A673 (cell line): ENCODE measurements at regions not wholly inside any gene's neighbourhood (a gene's known extent, or its start where the extent isn't known, plus 50 kb on each side); places are given as distances from the start of the nearest gene placed in this dataset.
"Not testable (repeated sequence)": the region's sequence is repeated elsewhere in the genome, so short reads cannot be mapped to it uniquely, and the experiment has no call there.

Source experiments
- BruUV-seq: library from RNA; stranded (reverse); fragments of 400-500 nt; replicated peaks from 2 replicates; lab custom pipeline; 2021; lab: Mats Ljungman, UMichigan
- CTCF ChIA-PET: fragments of 300-600 bp; sonication (Branson Sonifier 250); formaldehyde crosslinking; loops from one replicate; lab custom pipeline; 2022; ENCODE audit warnings: antibody characterized with exemption; lab: Charles Lee
- POLR2A ChIA-PET: fragments of 300-600 bp; sonication (Branson Sonifier 250); formaldehyde crosslinking; loops from one replicate; lab custom pipeline; 2022; ENCODE audit warnings: antibody characterized with exemption; ENCODE audit not compliant: low non-redundant PET; lab: Charles Lee
- DNase-seq: peaks from one replicate; pipeline ENCODE4 v3.0.0-alpha.2; 2015; ENCODE audit warnings: low spot score
- H3K27ac ChIP-seq: fragments of 200-600 bp; sonication (generic); 2 replicates; pipeline ENCODE4 v1.5.1; 2016; ENCODE audit warnings: mixed run types, low read depth, mild to moderate bottlenecking, mixed read lengths, antibody characterized with exemption, low read length; ENCODE audit not compliant: poor library complexity, severe bottlenecking
- H3K27me3 ChIP-seq: fragments of 200-600 bp; sonication (generic); replicated peaks from 2 replicates; pipeline ENCODE4 v1.6.1; 2017; ENCODE audit warnings: mixed run types, low read depth, mild to moderate bottlenecking, mixed read lengths, antibody characterized with exemption, low read length; ENCODE audit not compliant: insufficient read depth, poor library complexity
- H3K36me3 ChIP-seq: fragments of 200-600 bp; sonication (generic); 2 replicates; pipeline ENCODE4 v1.6.1; 2016; ENCODE audit warnings: mixed run types, mild to moderate bottlenecking, mixed read lengths, antibody characterized with exemption, low read length; ENCODE audit not compliant: insufficient read depth, poor library complexity, severe bottlenecking
- H3K4me1 ChIP-seq: fragments of 200-600 bp; sonication (generic); 2 replicates; pipeline ENCODE4 v1.6.1; 2017; ENCODE audit warnings: mixed run types, mild to moderate bottlenecking, mixed read lengths, antibody characterized with exemption, low read length; ENCODE audit not compliant: insufficient read depth, poor library complexity, severe bottlenecking
- H3K4me3 ChIP-seq: fragments of 200-600 bp; sonication (generic); 2 replicates; pipeline ENCODE4 v1.5.1; 2016; ENCODE audit warnings: low read depth, mixed run types, mild to moderate bottlenecking, mixed read lengths, low read length; ENCODE audit not compliant: poor library complexity, severe bottlenecking
- H3K9me3 ChIP-seq: fragments of 200-600 bp; sonication (generic); 2 replicates; pipeline ENCODE4 v1.6.1; 2016; ENCODE audit warnings: mixed run types, low read depth, mild to moderate bottlenecking, mixed read lengths, antibody characterized with exemption, low read length; ENCODE audit not compliant: poor library complexity, severe bottlenecking
- CTCF ChIP-seq: fragments of 300-800, 200-600 bp; sonication (generic); conservative IDR thresholded peaks from 2 replicates; pipeline ENCODE4 v1.5.1; 2017; ENCODE audit warnings: low read depth, mild to moderate bottlenecking, antibody characterized with exemption, low read length, moderate library complexity, mixed read lengths
- intact Hi-C: fragments of 100-400 bp; cut with micrococcal nuclease; formaldehyde crosslinking; loops from one replicate; pipeline ENCODE4 v1.10.0; 2022; ENCODE audit not compliant: unreplicated experiment

- H3K36me3 ChIP-seq, H3K4me1 ChIP-seq, H3K27ac ChIP-seq, H3K27me3 ChIP-seq, CTCF ChIA-PET, intact Hi-C loops, BruUV-seq, POLR2A ChIA-PET, H3K4me3 ChIP-seq, H3K9me3 ChIP-seq: not testable (repeated sequence)
- TF ChIP-seq CTCF: peak; percentile 19; the same call in 1 of the 2 replicates
- peak; percentile 14 for DNase-seq
Measured at GRCh38 chr3:198147993-198148392, 188.0 kb downstream of the LMLN start.

- H3K27ac ChIP-seq, BruUV-seq, DNase-seq, H3K27me3 ChIP-seq, intact Hi-C loops, CTCF ChIA-PET, H3K9me3 ChIP-seq, POLR2A ChIA-PET, H3K4me3 ChIP-seq, H3K36me3 ChIP-seq, H3K4me1 ChIP-seq: not testable (repeated sequence)
Measured at GRCh38 chr3:198149904-198150303, 189.9 kb downstream of the LMLN start.

GRCh38 chr3:198151867-198152266 is 191.8 kb downstream of the LMLN start:
- H3K27me3 ChIP-seq, CTCF ChIA-PET, H3K9me3 ChIP-seq, H3K4me3 ChIP-seq, BruUV-seq, POLR2A ChIA-PET, intact Hi-C loops, H3K36me3 ChIP-seq, H3K4me1 ChIP-seq, H3K27ac ChIP-seq, DNase-seq: not testable (repeated sequence)

GRCh38 chr3:198155771-198156170 is 195.8 kb downstream of the LMLN start:
- H3K4me3 ChIP-seq, intact Hi-C loops, DNase-seq, H3K4me1 ChIP-seq, POLR2A ChIA-PET, CTCF ChIA-PET, H3K9me3 ChIP-seq, H3K27me3 ChIP-seq, H3K36me3 ChIP-seq, H3K27ac ChIP-seq, BruUV-seq: not testable (repeated sequence)

- BruUV-seq, intact Hi-C loops, CTCF ChIA-PET, H3K36me3 ChIP-seq, H3K4me1 ChIP-seq, DNase-seq, H3K9me3 ChIP-seq, H3K27ac ChIP-seq, POLR2A ChIA-PET, H3K4me3 ChIP-seq, H3K27me3 ChIP-seq: not testable (repeated sequence)
Measured at GRCh38 chr3:198157231-198157868, 197.3 kb downstream of the LMLN start.

- H3K27ac ChIP-seq, H3K4me3 ChIP-seq, CTCF ChIA-PET, DNase-seq, H3K27me3 ChIP-seq, H3K4me1 ChIP-seq, POLR2A ChIA-PET, intact Hi-C loops, BruUV-seq, H3K36me3 ChIP-seq, H3K9me3 ChIP-seq: not testable (repeated sequence)
Measured at GRCh38 chr3:198158007-198158406, 198.0 kb downstream of the LMLN start.
